ENCODE measurements at regions not wholly inside any gene's neighbourhood (a gene's known extent, or its start where the extent isn't known, plus 50 kb on each side); places are given as distances from the start of the nearest gene placed in this dataset.

- DNase-seq (ENCODE audit: low spot score): no peak
- H3K9me3 Mint-ChIP-seq: peaks cover 3% of the 10 kb centered on the region; the same call in 1 of the 3 replicates
- no peak for TF ChIP-seq POLR2AphosphoS5 (IDR thresholded peaks at IDR 0.05; ENCODE audit: low read depth)
- no peak for TF ChIP-seq REST (IDR thresholded peaks at IDR 0.05; ENCODE audit: unreplicated experiment)
- TF ChIP-seq, protein P1, sequence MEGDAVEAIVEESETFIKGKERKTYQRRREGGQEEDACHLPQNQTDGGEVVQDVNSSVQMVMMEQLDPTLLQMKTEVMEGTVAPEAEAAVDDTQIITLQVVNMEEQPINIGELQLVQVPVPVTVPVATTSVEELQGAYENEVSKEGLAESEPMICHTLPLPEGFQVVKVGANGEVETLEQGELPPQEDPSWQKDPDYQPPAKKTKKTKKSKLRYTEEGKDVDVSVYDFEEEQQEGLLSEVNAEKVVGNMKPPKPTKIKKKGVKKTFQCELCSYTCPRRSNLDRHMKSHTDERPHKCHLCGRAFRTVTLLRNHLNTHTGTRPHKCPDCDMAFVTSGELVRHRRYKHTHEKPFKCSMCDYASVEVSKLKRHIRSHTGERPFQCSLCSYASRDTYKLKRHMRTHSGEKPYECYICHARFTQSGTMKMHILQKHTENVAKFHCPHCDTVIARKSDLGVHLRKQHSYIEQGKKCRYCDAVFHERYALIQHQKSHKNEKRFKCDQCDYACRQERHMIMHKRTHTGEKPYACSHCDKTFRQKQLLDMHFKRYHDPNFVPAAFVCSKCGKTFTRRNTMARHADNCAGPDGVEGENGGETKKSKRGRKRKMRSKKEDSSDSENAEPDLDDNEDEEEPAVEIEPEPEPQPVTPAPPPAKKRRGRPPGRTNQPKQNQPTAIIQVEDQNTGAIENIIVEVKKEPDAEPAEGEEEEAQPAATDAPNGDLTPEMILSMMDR (conservative IDR thresholded peaks at IDR 0.05; ENCODE audit: low read depth in 2 of 2): no peak
- TF ChIP-seq ZNF331 (CRISPR knock-in tag; IDR thresholded peaks at IDR 0.05; ENCODE audit: low read depth): no peak
- TF ChIP-seq NANOG (IDR thresholded peaks at IDR 0.05; ENCODE audit: borderline replicate concordance): no peak
- no peak for TF ChIP-seq CREB1 (CRISPR knock-in tag; IDR thresholded peaks at IDR 0.05; ENCODE audit: low read depth)
- TF ChIP-seq EZH2phosphoT487 (IDR thresholded peaks at IDR 0.05; ENCODE audit: unreplicated experiment): no peak
- TF ChIP-seq EZH2 (IDR thresholded peaks at IDR 0.05; ENCODE audit: low read depth, unreplicated experiment): no peak
- TF ChIP-seq, protein P2, sequence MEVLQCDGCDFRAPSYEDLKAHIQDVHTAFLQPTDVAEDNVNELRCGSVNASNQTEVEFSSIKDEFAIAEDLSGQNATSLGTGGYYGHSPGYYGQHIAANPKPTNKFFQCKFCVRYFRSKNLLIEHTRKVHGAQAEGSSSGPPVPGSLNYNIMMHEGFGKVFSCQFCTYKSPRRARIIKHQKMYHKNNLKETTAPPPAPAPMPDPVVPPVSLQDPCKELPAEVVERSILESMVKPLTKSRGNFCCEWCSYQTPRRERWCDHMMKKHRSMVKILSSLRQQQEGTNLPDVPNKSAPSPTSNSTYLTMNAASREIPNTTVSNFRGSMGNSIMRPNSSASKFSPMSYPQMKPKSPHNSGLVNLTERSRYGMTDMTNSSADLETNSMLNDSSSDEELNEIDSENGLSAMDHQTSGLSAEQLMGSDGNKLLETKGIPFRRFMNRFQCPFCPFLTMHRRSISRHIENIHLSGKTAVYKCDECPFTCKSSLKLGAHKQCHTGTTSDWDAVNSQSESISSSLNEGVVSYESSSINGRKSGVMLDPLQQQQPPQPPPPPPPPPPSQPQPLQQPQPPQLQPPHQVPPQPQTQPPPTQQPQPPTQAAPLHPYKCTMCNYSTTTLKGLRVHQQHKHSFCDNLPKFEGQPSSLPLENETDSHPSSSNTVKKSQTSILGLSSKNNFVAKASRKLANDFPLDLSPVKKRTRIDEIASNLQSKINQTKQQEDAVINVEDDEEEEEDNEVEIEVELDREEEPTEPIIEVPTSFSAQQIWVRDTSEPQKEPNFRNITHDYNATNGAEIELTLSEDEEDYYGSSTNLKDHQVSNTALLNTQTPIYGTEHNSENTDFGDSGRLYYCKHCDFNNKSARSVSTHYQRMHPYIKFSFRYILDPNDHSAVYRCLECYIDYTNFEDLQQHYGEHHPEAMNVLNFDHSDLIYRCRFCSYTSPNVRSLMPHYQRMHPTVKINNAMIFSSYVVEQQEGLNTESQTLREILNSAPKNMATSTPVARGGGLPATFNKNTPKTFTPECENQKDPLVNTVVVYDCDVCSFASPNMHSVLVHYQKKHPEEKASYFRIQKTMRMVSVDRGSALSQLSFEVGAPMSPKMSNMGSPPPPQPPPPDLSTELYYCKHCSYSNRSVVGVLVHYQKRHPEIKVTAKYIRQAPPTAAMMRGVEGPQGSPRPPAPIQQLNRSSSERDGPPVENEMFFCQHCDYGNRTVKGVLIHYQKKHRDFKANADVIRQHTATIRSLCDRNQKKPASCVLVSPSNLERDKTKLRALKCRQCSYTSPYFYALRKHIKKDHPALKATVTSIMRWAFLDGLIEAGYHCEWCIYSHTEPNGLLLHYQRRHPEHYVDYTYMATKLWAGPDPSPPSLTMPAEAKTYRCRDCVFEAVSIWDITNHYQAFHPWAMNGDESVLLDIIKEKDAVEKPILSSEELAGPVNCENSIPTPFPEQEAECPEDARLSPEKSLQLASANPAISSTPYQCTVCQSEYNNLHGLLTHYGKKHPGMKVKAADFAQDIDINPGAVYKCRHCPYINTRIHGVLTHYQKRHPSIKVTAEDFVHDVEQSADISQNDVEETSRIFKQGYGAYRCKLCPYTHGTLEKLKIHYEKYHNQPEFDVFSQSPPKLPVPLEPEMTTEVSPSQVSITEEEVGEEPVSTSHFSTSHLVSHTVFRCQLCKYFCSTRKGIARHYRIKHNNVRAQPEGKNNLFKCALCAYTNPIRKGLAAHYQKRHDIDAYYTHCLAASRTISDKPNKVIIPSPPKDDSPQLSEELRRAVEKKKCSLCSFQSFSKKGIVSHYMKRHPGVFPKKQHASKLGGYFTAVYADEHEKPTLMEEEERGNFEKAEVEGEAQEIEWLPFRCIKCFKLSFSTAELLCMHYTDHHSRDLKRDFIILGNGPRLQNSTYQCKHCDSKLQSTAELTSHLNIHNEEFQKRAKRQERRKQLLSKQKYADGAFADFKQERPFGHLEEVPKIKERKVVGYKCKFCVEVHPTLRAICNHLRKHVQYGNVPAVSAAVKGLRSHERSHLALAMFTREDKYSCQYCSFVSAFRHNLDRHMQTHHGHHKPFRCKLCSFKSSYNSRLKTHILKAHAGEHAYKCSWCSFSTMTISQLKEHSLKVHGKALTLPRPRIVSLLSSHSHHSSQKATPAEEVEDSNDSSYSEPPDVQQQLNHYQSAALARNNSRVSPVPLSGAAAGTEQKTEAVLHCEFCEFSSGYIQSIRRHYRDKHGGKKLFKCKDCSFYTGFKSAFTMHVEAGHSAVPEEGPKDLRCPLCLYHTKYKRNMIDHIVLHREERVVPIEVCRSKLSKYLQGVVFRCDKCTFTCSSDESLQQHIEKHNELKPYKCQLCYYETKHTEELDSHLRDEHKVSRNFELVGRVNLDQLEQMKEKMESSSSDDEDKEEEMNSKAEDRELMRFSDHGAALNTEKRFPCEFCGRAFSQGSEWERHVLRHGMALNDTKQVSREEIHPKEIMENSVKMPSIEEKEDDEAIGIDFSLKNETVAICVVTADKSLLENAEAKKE (CRISPR knock-in tag; IDR thresholded peaks at IDR 0.05): no peak
- no peak for TF ChIP-seq ZNF114 (CRISPR knock-in tag; IDR thresholded peaks at IDR 0.05)
- no peak for TF ChIP-seq JUNB (IDR thresholded peaks at IDR 0.05; ENCODE audit: unreplicated experiment)
- no peak for TF ChIP-seq STAT1 (IDR thresholded peaks at IDR 0.05; ENCODE audit: unreplicated experiment)
- no peak for TF ChIP-seq ETS1 (IDR thresholded peaks at IDR 0.05)
Measured at GRCh38 chr13:90531744-90532143, 815.7 kb upstream of the MIR17HG start.

More at GRCh38 chr13:90531744-90532143, 815.7 kb upstream of the MIR17HG start:
- Mint-ChIP-seq H3K27ac (no peak overlapping the region), H3K4me1 (no peaks in the 10 kb centered on the region), H3K36me3 (ENCODE audit: low read depth) (no peaks in the 10 kb centered on the region), H3K27me3 (ENCODE audit: insufficient read depth, low read depth, poor library complexity) (no peaks in the 10 kb centered on the region), H3K4me3 (no peak overlapping the region)
- Histone ChIP-seq H3K9me2 (ENCODE audit: insufficient read depth) (no peaks in the 10 kb centered on the region), H3K27ac (ENCODE audit: low read depth) (no peak overlapping the region), H3K4me3 (no peak overlapping the region), H3K4me2 (no peak overlapping the region), H3K27me3 (ENCODE audit: insufficient read depth) (no peaks in the 10 kb centered on the region), H2AFZ (no peak overlapping the region), H3F3A (replicated peaks; ENCODE audit: low read depth) (no peaks in the 10 kb centered on the region), H4K20me1 (replicated peaks; ENCODE audit: insufficient read depth) (no peaks in the 10 kb centered on the region), H3K4me1 (ENCODE audit: insufficient read depth) (no peaks in the 10 kb centered on the region), H3K79me2 (replicated peaks; ENCODE audit: insufficient read depth) (no peaks in the 10 kb centered on the region), H3K36me3 (ENCODE audit: insufficient read depth) (no peaks in the 10 kb centered on the region)
- no peak for ATAC-seq

All from GM23338 (cell line).